PC-9 (cell line): ENCODE measurements at regions not wholly inside any gene's neighbourhood (a gene's known extent, or its start where the extent isn't known, plus 50 kb on each side); places are given as distances from the start of the nearest gene placed in this dataset.

ENCODE experiments used
- CTCF ChIP-seq: fragments of 200-600 bp; sonication (generic); conservative IDR thresholded peaks from 2 replicates; pipeline ENCODE4 v1.6.1; 2017; ENCODE audit warnings: mixed run types, antibody characterized with exemption, mild to moderate bottlenecking, moderate library complexity
- EZH2 ChIP-seq: fragments of 200-600 bp; sonication (generic); IDR thresholded peaks from 2 replicates; pipeline ENCODE4 v1.8.0; 2017; ENCODE audit warnings: antibody characterized with exemption, low read depth

DNA sequence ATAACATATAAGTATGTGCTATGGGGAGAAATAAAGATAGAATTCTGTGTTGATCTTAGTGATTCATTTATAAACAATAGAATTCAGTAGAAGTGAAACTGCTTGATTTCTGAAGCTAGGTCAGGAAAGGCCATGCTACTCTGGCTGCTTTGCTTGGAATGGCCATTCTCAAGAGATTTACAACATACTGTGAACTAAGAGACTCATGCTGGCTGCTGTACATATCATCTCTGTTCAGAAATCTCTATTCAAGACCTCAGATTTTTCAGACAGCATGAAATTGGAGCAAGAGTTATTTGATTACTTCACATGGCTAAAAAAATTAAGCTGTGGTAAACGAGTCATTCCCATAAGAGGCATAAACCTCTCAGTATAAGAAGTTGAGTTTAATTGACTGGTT lies 662.6 kb downstream of the BCKDHB start:
- TF ChIP-seq CTCF (no peak), EZH2 (no peak)
